ENCODE measurements at regions not wholly inside any gene's neighbourhood (a gene's known extent, or its start where the extent isn't known, plus 50 kb on each side); places are given as distances from the start of the nearest gene placed in this dataset.

DNA sequence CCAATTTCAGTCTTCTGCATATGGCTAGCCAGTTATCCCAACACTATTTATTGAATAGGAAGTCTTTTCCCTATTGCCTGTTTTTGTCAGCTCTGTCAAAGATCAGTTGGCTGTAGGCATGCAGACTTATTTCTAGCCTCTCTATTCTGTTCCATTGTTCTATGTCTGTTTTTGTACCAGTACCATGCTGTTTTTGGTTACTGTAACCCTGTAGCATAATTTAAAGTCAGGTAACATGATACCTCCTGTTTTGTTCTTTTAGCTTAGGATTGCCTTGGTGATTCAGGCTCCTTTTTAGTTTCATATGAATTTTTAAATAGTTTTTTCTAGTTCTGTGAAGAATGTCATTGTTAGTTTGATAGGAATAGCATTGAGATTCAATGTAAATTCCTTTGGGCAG lies 104.9 kb upstream of the SLCO6A1 start:
- DNase-seq (no peak), ATAC-seq (ENCODE audit: poor library complexity) (no peak)
- ChIA-PET POLR2A (no interaction called here), CTCF (no interaction called here)
- Mint-ChIP-seq H3K4me3 (no peak overlapping the region), H3K4me1 (ENCODE audit: low read depth) (no peaks in the 10 kb centered on the region), H3K36me3 (ENCODE audit: low read depth) (no peaks in the 10 kb centered on the region), H3K9me3 (no peaks in the 10 kb centered on the region), H3K27me3 (peaks cover 5% of the 10 kb centered on the region), H3K27ac (no peak overlapping the region)
- no peak overlapping the region for H3K27ac ChIP-seq (ENCODE audit: low read depth in 1 of 2, low read length in 2 of 2)
- no peaks in the 10 kb centered on the region for H3K4me1 ChIP-seq (ENCODE audit: insufficient read depth, low read length)
- intact Hi-C loops (cut with DNase I, micrococcal nuclease) = no loop called here
- H3K36me3 ChIP-seq (ENCODE audit: insufficient read depth, low read length) = no peaks in the 10 kb centered on the region
- no peak overlapping the region for H3K4me3 ChIP-seq (ENCODE audit: low read length)
- H3K9me3 ChIP-seq (ENCODE audit: control insufficient read depth in 1 of 2, insufficient read depth in 1 of 2, low read length in 2 of 2) = no peaks in the 10 kb centered on the region
- TF ChIP-seq, protein P1, sequence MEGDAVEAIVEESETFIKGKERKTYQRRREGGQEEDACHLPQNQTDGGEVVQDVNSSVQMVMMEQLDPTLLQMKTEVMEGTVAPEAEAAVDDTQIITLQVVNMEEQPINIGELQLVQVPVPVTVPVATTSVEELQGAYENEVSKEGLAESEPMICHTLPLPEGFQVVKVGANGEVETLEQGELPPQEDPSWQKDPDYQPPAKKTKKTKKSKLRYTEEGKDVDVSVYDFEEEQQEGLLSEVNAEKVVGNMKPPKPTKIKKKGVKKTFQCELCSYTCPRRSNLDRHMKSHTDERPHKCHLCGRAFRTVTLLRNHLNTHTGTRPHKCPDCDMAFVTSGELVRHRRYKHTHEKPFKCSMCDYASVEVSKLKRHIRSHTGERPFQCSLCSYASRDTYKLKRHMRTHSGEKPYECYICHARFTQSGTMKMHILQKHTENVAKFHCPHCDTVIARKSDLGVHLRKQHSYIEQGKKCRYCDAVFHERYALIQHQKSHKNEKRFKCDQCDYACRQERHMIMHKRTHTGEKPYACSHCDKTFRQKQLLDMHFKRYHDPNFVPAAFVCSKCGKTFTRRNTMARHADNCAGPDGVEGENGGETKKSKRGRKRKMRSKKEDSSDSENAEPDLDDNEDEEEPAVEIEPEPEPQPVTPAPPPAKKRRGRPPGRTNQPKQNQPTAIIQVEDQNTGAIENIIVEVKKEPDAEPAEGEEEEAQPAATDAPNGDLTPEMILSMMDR (IDR thresholded peaks at IDR 0.05) = no peak
- H3K27me3 ChIP-seq (ENCODE audit: control insufficient read depth in 1 of 2, insufficient read depth in 2 of 2, low read length in 2 of 2) = no peaks in the 10 kb centered on the region

- H3K27ac Mint-ChIP-seq = no peak overlapping the region
- H3K27me3 Mint-ChIP-seq = peaks cover 5% of the 10 kb centered on the region
- Histone ChIP-seq H3K36me3 (ENCODE audit: insufficient read depth, low read length) (no peaks in the 10 kb centered on the region), H3K4me3 (ENCODE audit: low read length) (no peak overlapping the region), H3K9me3 (ENCODE audit: control insufficient read depth in 1 of 2, insufficient read depth in 1 of 2, low read length in 2 of 2) (no peaks in the 10 kb centered on the region), H3K27ac (ENCODE audit: low read depth in 1 of 2, low read length in 2 of 2) (no peak overlapping the region), H3K4me1 (ENCODE audit: insufficient read depth, low read length) (no peaks in the 10 kb centered on the region), H3K27me3 (ENCODE audit: control insufficient read depth in 1 of 2, insufficient read depth in 2 of 2, low read length in 2 of 2) (no peaks in the 10 kb centered on the region)
- ChIA-PET POLR2A (no interaction called here), CTCF (no interaction called here)
- no peak for DNase-seq
- no peak overlapping the region for H3K4me3 Mint-ChIP-seq
- no peaks in the 10 kb centered on the region for H3K36me3 Mint-ChIP-seq (ENCODE audit: low read depth)
- H3K4me1 Mint-ChIP-seq (ENCODE audit: low read depth) = no peaks in the 10 kb centered on the region
- TF ChIP-seq, protein P1 (IDR thresholded peaks at IDR 0.05) = no peak
- ATAC-seq (ENCODE audit: poor library complexity) = no peak
- no peaks in the 10 kb centered on the region for H3K9me3 Mint-ChIP-seq
- intact Hi-C loops (cut with DNase I, micrococcal nuclease) = no loop called here
Measured at GRCh38 chr5:102608414-102608813, 109.6 kb upstream of the SLCO6A1 start.

- Histone ChIP-seq H3K4me3 (ENCODE audit: low read length) (no peak overlapping the region), H3K9me3 (ENCODE audit: control insufficient read depth in 1 of 2, insufficient read depth in 1 of 2, low read length in 2 of 2) (no peaks in the 10 kb centered on the region), H3K36me3 (ENCODE audit: insufficient read depth, low read length) (no peaks in the 10 kb centered on the region), H3K27me3 (ENCODE audit: control insufficient read depth in 1 of 2, insufficient read depth in 2 of 2, low read length in 2 of 2) (no peaks in the 10 kb centered on the region), H3K27ac (ENCODE audit: low read depth in 1 of 2, low read length in 2 of 2) (no peak overlapping the region), H3K4me1 (ENCODE audit: insufficient read depth, low read length) (no peaks in the 10 kb centered on the region)
- TF ChIP-seq, protein P1 (IDR thresholded peaks at IDR 0.05) = no peak
- no peaks in the 10 kb centered on the region for H3K9me3 Mint-ChIP-seq
- intact Hi-C loops (cut with DNase I, micrococcal nuclease) = no loop called here
- H3K27me3 Mint-ChIP-seq = peaks cover 16% of the 10 kb centered on the region
- no peaks in the 10 kb centered on the region for H3K4me1 Mint-ChIP-seq (ENCODE audit: low read depth)
- CTCF ChIA-PET = no interaction called here
- H3K36me3 Mint-ChIP-seq (ENCODE audit: low read depth) = no peaks in the 10 kb centered on the region
- DNase-seq (no peak), ATAC-seq (ENCODE audit: poor library complexity) (no peak)
- no peak overlapping the region for H3K27ac Mint-ChIP-seq
- no peak overlapping the region for H3K4me3 Mint-ChIP-seq
- POLR2A ChIA-PET = no interaction called here
Measured at GRCh38 chr5:102611312-102611711, 112.5 kb upstream of the SLCO6A1 start.
